LoVo (cell line): ENCODE measurements at regions not wholly inside any gene's neighbourhood (a gene's known extent, or its start where the extent isn't known, plus 50 kb on each side); places are given as distances from the start of the nearest gene placed in this dataset.

Experiments
- DNase-seq: peaks from one replicate; pipeline ENCODE4 v3.0.0-alpha.2; 2016; ENCODE audit warnings: low spot score

DNA sequence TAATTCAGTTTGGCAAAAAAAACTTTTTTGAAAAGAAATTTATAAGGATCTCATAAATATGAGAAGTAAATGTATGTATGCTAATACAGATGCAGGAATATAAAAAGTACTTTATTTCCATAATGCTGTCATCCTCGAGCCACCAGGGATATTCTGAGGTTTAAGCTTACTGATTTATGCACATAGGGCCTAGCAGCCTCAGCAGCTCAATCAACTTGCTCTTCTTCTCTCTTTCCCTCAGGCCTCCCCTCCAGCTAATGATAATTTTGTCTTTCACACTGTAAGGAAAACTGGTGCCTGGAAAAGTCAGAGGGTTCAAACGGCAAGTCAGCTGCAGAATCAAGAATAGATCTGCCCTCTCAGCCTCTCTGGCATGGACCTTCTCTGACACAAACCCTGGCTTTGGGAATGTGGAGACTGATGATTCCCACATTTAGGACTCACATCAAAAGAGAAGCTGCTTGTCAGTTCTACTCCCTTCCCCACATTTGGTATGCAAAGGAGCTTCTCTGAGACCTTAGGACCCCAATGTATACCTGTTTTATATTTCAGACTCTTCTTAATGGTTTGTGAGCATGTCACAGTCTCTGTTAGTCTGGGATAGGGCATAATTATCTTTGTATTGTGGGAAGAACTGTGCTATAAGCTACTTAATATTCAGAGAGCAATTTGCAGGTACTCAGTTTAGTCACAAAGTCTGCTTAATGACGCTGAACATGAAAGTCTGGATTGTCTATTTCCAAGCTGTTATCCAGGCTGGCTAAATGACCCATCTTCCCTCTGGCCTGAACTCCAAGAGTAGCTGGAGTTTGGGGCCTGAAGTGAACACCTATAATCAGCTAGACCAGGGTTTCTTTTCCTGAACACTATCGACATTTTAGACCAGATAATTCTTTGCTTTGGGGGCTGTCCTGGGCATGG lies 52.1 kb upstream of the DIPK1A start:
- DNase-seq: no peak

DNA sequence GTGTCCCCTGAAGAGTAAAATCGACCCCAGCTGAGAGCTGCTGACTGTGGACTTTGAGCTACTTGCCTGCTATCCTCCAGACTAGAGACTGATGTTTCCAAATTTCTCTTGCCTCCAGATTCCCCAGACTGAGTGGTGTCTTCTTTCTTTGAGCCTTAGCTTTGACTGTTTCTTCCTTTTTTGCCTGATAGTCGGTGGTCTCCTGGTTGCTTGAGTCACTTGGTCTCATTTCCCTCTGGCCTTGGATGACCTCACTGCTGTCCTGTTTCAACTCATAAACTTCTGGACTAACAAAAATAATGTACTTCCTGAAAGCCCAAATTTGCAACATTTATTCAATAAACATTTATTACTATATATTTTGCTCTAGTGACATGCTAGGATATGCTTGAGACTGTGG lies 52.9 kb upstream of the DIPK1A start:
- DNase-seq: no peak

DNA sequence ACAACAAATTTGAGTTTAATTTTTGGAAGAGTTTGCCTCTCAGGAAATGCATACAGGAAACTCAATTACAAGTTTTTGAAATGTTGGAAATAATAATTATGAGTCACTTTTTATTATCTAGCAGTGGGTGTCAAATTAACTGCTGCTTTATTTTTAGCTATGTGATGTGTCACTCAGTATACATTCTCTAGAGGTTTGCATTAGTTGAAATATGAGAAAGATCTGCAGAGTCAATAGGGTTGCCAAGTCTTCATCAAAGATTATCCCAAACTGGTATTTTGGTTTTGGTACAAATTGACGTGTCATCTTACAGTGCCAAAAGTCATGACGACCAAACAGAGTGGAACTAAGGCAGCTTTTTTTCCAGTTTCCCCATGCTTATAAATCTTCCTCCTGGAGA lies 54.3 kb upstream of the DIPK1A start:
- DNase-seq: no peak

DNA sequence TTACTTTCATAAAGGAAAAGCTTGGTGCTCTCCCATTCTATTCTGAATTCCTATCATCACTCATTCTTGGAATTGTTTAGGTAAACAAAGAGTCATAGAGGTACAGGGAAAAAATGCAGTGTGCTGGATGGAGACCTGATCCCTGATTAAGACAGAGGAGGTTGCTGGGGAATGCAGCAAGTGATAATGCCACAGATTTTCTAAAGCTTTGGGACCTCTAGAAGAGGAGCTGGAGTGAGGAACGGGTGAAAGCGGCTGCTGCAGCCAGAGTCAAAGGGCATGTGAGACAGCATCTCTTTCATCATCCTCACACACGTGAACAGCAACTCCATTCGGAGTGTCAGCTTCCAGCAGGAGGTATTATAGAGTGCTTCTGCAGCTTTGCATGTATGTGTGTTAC lies 54.9 kb upstream of the DIPK1A start:
- DNase-seq: no peak

DNA sequence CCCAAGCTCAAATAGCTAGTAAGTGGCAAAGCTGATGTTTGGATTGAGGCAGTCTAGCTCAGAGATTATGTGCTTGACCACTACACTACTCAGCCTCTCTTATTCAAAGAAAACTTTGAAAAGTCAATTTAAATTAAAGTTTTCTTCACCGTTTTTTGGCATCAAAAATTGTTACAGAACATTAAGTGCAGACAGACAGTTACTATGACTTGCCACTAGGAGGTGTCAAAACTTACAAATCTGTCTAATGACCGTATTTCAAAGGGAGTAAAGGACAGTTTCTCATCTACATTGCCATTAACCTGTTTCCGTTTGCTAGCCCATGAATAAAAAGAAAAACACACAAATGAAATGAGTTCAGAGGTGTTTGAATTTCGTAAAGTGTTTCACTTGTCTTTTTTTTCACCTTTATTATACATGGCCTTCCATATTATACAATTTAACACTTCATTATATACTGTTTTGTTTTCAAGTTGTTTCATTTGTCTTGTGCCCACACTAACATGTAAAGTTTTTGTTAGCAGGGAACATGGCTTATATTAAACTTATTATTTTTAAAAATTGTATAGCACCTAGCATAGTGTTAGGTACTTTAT lies 57.4 kb upstream of the MTF2 start:
- DNase-seq: peak; percentile 71

DNA sequence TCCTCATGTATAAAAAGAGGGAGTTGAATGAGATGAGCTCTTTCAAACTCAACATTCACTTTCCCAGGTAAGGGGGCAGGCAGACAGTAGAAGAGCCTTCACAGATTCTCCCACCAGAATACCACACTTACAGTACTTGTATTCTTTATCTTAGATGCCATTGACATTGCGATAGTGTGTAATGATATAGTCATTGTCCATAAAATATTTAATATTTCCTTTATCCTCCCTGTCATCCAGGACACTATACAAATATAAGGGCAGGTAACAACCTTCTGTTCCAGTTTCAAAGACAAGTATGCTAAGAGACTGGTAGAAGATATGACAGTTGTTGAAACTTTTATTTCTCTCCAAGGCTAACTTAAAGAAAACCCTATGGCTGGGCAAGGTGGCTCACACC lies 56.5 kb upstream of the MTF2 start:
- DNase-seq: no peak

DNA sequence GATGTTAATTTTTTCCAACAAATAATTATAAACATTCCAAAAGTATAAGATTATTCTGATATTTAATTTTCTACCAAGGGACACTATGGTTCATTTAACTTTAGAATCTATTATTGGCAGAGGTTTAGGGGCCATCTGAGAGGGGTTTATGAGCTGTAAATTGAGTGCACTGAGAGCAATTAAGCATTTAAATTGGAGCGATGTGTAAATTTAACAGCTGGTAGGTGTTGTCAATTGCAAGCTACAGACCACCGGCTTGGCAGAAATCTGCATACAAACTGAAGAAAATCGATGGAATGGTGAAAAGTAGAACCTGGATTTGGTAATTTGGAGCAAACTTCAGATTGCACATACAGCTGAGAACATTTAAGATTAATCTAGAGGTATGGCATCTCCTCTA lies 55.8 kb upstream of the MTF2 start:
- DNase-seq: no peak

DNA sequence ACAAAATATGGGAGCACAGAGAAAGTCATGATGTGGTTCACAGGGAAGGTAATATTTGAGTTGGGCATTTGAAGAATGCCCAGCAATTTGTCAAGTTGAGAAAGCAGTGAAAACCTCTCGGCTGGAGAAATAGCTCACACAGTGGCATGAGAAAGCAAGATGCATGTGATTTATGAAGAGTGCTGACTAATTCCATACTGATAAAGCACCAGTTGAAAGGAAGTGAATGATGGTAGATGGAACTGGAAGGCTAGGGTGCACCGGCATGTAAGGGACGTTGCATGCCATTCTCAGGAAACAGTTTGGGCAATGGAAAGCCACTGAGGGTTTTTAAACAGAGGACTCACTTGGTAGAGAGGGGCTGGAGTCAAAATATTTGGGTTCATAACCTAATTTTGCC lies 53.5 kb upstream of the MTF2 start:
- no peak for DNase-seq

DNA sequence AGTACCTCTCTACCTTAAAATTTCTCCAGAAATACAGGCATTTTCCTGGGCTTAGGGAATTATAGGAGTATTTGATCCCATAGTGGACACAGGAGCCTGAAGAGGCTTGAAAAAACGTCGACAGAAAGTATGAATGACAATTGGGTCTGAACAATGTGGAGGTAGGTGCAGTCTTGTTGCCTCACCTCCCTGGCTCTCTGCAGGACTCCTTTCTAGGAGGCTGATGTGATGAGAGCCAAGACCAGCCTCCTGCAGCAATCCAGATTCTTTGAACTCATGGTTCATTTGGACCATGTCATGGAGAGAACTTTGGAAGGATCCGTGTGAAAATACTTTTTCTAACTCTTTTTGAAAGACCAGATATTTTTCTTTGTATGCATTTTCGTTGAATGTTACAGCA lies 50.5 kb upstream of the MTF2 start:
- DNase-seq: no peak
